SK-N-SH (cell line): ENCODE measurements at regions not wholly inside any gene's neighbourhood (a gene's known extent, or its start where the extent isn't known, plus 50 kb on each side); places are given as distances from the start of the nearest gene placed in this dataset.

Experiments
- CTCF ChIA-PET: fragments of 300-600, 350-600 bp; formaldehyde crosslinking; extraction: SDS; loops from one replicate; lab custom pipeline; 2021; lab: Yijun Ruan, JAX
- POLR2A ChIA-PET: fragments of 350-600 bp; sonication (Branson Sonifier 250); formaldehyde crosslinking; extraction: SDS; loops from one replicate; lab custom pipeline; 2020; ENCODE audit warnings: antibody characterized with exemption, inconsistent platforms; lab: Yijun Ruan, JAX
- DNase-seq: peaks from one replicate; pipeline ENCODE4 v3.0.0; 2012
- H2AFZ ChIP-seq: fragments of 200-600 bp; sonication (generic); 2 replicates; pipeline ENCODE4 v1.8.1; 2016; ENCODE audit warnings: antibody characterized with exemption, mild to moderate bottlenecking, low read depth
- H3F3A ChIP-seq: fragments of 200-600 bp; sonication (generic); replicated peaks from 2 replicates; pipeline ENCODE3; 2016; ENCODE audit warnings: antibody characterized with exemption, mild to moderate bottlenecking; ENCODE audit not compliant: insufficient read depth
- H3K27ac ChIP-seq, 2 experiments: fragments of 200-500 bp in 1 of 2; fragments of 200-600 bp in 1 of 2; sonication (Bioruptor generic) in 1 of 2; sonication (generic), shearing (Covaris generic) in 1 of 2; 2 replicates each; pipeline versions ENCODE4 v1.5.1 to v1.6.1; 2014 to 2016; ENCODE audit warnings: low read depth in 2 of 2, inconsistent platforms in 1 of 2, low read length in 1 of 2, mild to moderate bottlenecking in 1 of 2, mixed read lengths in 1 of 2
- H3K27me3 ChIP-seq: fragments of 200-600 bp; sonication (generic), shearing (Covaris generic); 2 replicates; pipeline ENCODE4 v1.6.1; 2016; ENCODE audit warnings: mixed run types; ENCODE audit not compliant: insufficient read depth
- H3K36me3 ChIP-seq, 2 experiments: fragments of 200-500 bp in 1 of 2; fragments of 200-600 bp in 1 of 2; sonication (Bioruptor generic) in 1 of 2; sonication (generic) in 1 of 2; replicated peaks in 1 of 2; 2 replicates each; pipeline versions ENCODE3 to v1.5.1; 2014 to 2016; ENCODE audit warnings: low read length in 1 of 2, mild to moderate bottlenecking in 1 of 2; ENCODE audit not compliant: insufficient read depth in 2 of 2, control insufficient read depth in 1 of 2
- H3K4me1 ChIP-seq, 2 experiments: fragments of 200-500 bp in 1 of 2; fragments of 200-600 bp in 1 of 2; sonication (Bioruptor generic) in 1 of 2; sonication (generic), shearing (Covaris generic) in 1 of 2; 2 replicates each; pipeline versions ENCODE4 v1.5.1 to v1.6.1; 2014 to 2016; ENCODE audit warnings: low read depth in 1 of 2, low read length in 1 of 2, mixed run types in 1 of 2; ENCODE audit not compliant: insufficient read depth in 2 of 2, control insufficient read depth in 1 of 2
- H3K4me2 ChIP-seq: fragments of 200-600 bp; sonication (generic), shearing (Covaris generic); 2 replicates; pipeline ENCODE4 v1.6.1; 2017; ENCODE audit warnings: mixed run types
- H3K4me3 ChIP-seq, 2 experiments: fragments of 200-500 bp in 1 of 2; fragments of 200-600 bp in 1 of 2; sonication (Bioruptor generic) in 1 of 2; sonication (generic), shearing (Covaris generic) in 1 of 2; 2 replicates each; pipeline versions ENCODE4 v1.5.1 to v1.8.1; 2014 to 2016; ENCODE audit warnings: low read depth in 2 of 2, inconsistent platforms in 1 of 2, low read length in 1 of 2, mild to moderate bottlenecking in 1 of 2, mixed read lengths in 1 of 2, moderate library complexity in 1 of 2
- H3K79me2 ChIP-seq: fragments of 200-600 bp; sonication (generic); 2 replicates; pipeline ENCODE4 v1.8.1; 2017; ENCODE audit warnings: mild to moderate bottlenecking; ENCODE audit not compliant: insufficient read depth
- H3K9ac ChIP-seq: fragments of 200-600 bp; sonication (generic); 2 replicates; pipeline ENCODE4 v1.6.1; 2017; ENCODE audit warnings: mixed run types
- H3K9me2 ChIP-seq: fragments of 200-600 bp; sonication (generic); 2 replicates; pipeline ENCODE4 v1.6.1; 2017; ENCODE audit warnings: mixed run types
- H3K9me3 ChIP-seq: fragments of 200-600 bp; sonication (generic); 2 replicates; pipeline ENCODE4 v1.6.1; 2017; ENCODE audit warnings: mixed run types, mild to moderate bottlenecking, moderate library complexity
- H4K20me1 ChIP-seq: fragments of 200-600 bp; sonication (generic); 2 replicates; pipeline ENCODE4 v1.6.1; 2017; ENCODE audit warnings: mild to moderate bottlenecking, mixed run types; ENCODE audit not compliant: insufficient read depth
- ELF1 ChIP-seq: IDR thresholded peaks from 2 replicates; pipeline ENCODE4 v1.4.0; 2012
- EP300 ChIP-seq, 2 experiments: IDR thresholded peaks; 2 replicates each; pipeline versions ENCODE4 v1.4.0 to v1.6.1; 2012; ENCODE audit warnings: borderline replicate concordance in 1 of 2, low read depth in 1 of 2, low read length in 1 of 2
- EZH2phosphoT487 ChIP-seq: fragments of 200-600 bp; sonication (generic); IDR thresholded peaks from 2 replicates; pipeline ENCODE4 v1.6.1; 2017; ENCODE audit warnings: low read depth, mixed run types, mild to moderate bottlenecking, antibody characterized with exemption, moderate library complexity, borderline replicate concordance
- FOSL2 ChIP-seq: IDR thresholded peaks from 2 replicates; pipeline ENCODE4 v1.4.0; 2012; ENCODE audit warnings: low read depth, mild to moderate bottlenecking, moderate library complexity, borderline replicate concordance
- FOXJ3 ChIP-seq: sonication (generic); formaldehyde crosslinking; IDR thresholded peaks from 2 replicates; pipeline ENCODE4 v1.5.1; 2020; ENCODE audit warnings: mild to moderate bottlenecking, missing genetic modification reagents
- GABPA ChIP-seq: IDR thresholded peaks from 2 replicates; pipeline ENCODE4 v1.4.0; 2012; ENCODE audit warnings: low read depth, mild to moderate bottlenecking
- MEF2A ChIP-seq: IDR thresholded peaks from 2 replicates; pipeline ENCODE4 v1.4.0; 2012; ENCODE audit warnings: low read depth, borderline replicate concordance
- NFIC ChIP-seq: IDR thresholded peaks from 2 replicates; pipeline ENCODE4 v1.4.0; 2012; ENCODE audit warnings: borderline replicate concordance
- NRF1 ChIP-seq: IDR thresholded peaks from 2 replicates; pipeline ENCODE4 v1.6.1; 2012; ENCODE audit warnings: low read depth, mild to moderate bottlenecking, low read length
- RAD21 ChIP-seq: IDR thresholded peaks from 2 replicates; pipeline ENCODE4 v1.6.1; 2012; ENCODE audit warnings: mild to moderate bottlenecking, low read length
- RCOR1 ChIP-seq: fragments of 150-350 bp; IDR thresholded peaks from 2 replicates; pipeline ENCODE4 v1.6.1; 2017; ENCODE audit warnings: antibody characterized with exemption, low read length
- RXRA ChIP-seq: IDR thresholded peaks from 2 replicates; pipeline ENCODE4 v1.4.0; 2012; ENCODE audit warnings: low read depth, mild to moderate bottlenecking, borderline replicate concordance
- TEAD4 ChIP-seq: IDR thresholded peaks from 2 replicates; pipeline ENCODE4 v1.4.0; 2012; ENCODE audit warnings: mild to moderate bottlenecking, borderline replicate concordance; ENCODE audit not compliant: insufficient read depth
- USF1 ChIP-seq: IDR thresholded peaks from 2 replicates; pipeline ENCODE4 v1.4.0; 2012; ENCODE audit warnings: low read depth, borderline replicate concordance
- YY1 ChIP-seq: IDR thresholded peaks from 2 replicates; pipeline ENCODE4 v1.4.0; 2012; ENCODE audit warnings: low read depth, mild to moderate bottlenecking
- ZBTB33 ChIP-seq: IDR thresholded peaks from 2 replicates; pipeline ENCODE4 v1.4.0; 2012; ENCODE audit warnings: low read depth, borderline replicate concordance
- WGBS: methylation state at CpG from one replicate; pipeline ENCODE4 v1.1.6; 2017; ENCODE audit warnings: low lambda C conversion rate; 5-methylcytosine and 5-hydroxymethylcytosine counted together
- TF ChIP-seq, protein P1 (sequence below): fragments of 150-350 bp; IDR thresholded peaks from 2 replicates; pipeline ENCODE4 v1.6.1; 2016; ENCODE audit warnings: mild to moderate bottlenecking, low read depth, low read length
- TF ChIP-seq, protein P2 (sequence below): IDR thresholded peaks from 2 replicates; pipeline ENCODE4; 2012
- TF ChIP-seq, protein P3 (sequence below): IDR thresholded peaks from 2 replicates; pipeline ENCODE4 v1.6.1; 2012; ENCODE audit warnings: mild to moderate bottlenecking, low read depth, low read length, moderate library complexity

GRCh38 chr7:106740806-106741205 lies 79.8 kb upstream of the CCDC71L start:
- Histone ChIP-seq H3K4me1 (peaks cover 5% of the 10 kb centered on the region in 2 experiments; a peak in 3 of 4 replicates), H3K4me3 (no peak overlapping the region), H3K4me2 (no peak overlapping the region), H3F3A (no peaks in the 10 kb centered on the region), H3K27me3 (no peaks in the 10 kb centered on the region), H3K36me3 (peaks cover 0 to 2% of the 10 kb centered on the region in 2 experiments), H3K27ac (no peak overlapping the region), H3K9me3 (no peaks in the 10 kb centered on the region), H4K20me1 (no peaks in the 10 kb centered on the region), H3K9me2 (no peaks in the 10 kb centered on the region), H2AFZ (no peak overlapping the region), H3K9ac (no peak overlapping the region), H3K79me2 (no peaks in the 10 kb centered on the region)
- no peak for TF ChIP-seq NFIC
- no peak for TF ChIP-seq TEAD4
- no peak for TF ChIP-seq RXRA
- no peak for TF ChIP-seq NRF1
- TF ChIP-seq FOXJ3 (CRISPR knock-in tag), result no peak
- no peak for TF ChIP-seq USF1
- no peak for TF ChIP-seq RCOR1
- ChIA-PET POLR2A (no interaction called here), CTCF (interaction anchor here (0.7 to 2.5 kb wide), 4 partner anchors 81 to 955 kb away, joined by 3 to 7 read pairs (median 4); partner anchors contain the start of gene CCDC71L)
- 90% methylated on average over 5 of the region's 5 CpGs for WGBS
- no peak for DNase-seq

DNA sequence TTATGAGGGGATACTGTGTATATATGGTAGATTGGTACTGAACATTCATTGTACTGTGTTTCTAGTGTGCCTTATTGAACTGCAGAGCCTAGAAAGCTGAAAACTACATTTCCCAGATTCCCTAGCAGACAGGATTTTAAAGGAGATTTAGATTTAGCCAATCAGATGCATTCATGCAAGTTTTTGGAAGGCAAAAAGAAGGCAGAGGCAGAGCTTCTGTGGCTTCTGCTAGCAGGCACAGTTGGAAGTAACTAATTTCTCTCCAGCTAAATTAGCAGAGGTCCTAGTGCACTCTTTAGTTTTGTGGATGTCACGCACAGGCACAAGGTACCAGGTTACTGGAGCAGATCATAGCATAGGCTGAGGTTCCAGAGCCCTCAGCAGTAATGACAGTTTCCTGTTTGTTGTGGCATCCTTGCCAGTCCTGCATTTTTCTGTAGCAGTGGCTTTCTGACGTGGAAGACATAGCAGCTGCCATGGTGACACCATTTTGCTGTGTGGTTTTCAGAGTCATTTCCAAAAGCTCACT lies 83.7 kb upstream of the CCDC71L start:
- no peaks in the 10 kb centered on the region for H3K27me3 ChIP-seq
- CTCF ChIA-PET, result interaction anchor here (1.0 to 2.1 kb wide), 7 partner anchors 9 to 202 kb away, joined by 3 to 10 read pairs (median 4); no protein-coding TSS in a partner anchor
- H3K27ac ChIP-seq, result no peak overlapping the region
- no peaks in the 10 kb centered on the region for H3F3A ChIP-seq
- H3K4me3 ChIP-seq, result no peak overlapping the region
- H3K36me3 ChIP-seq, result no peaks in the 10 kb centered on the region
- no peaks in the 10 kb centered on the region for H4K20me1 ChIP-seq
- H3K9me3 ChIP-seq, result no peaks in the 10 kb centered on the region
- no peak overlapping the region for H3K4me2 ChIP-seq
- peak overlapping the region; percentile 57; the same call in 1 of the 2 replicates for H2AFZ ChIP-seq
- POLR2A ChIA-PET, result no interaction called here
- no peaks in the 10 kb centered on the region for H3K9me2 ChIP-seq
- peaks cover 0 to 3% of the 10 kb centered on the region in 2 experiments; a peak in 1 of 4 replicates for H3K4me1 ChIP-seq
- no peak overlapping the region for H3K9ac ChIP-seq
- 80% methylated on average over 2 of the region's 2 CpGs for WGBS
- DNase-seq, result no peak
- H3K79me2 ChIP-seq, result no peaks in the 10 kb centered on the region
- TF ChIP-seq TEAD4 (no peak), MEF2A (no peak), NRF1 (no peak), FOSL2 (no peak), YY1 (no peak), EP300 (IDR thresholded peaks at IDR 0.05; ENCODE audit: borderline replicate concordance in 1 of 2, low read depth in 1 of 2, low read length in 1 of 2) (no peak), RCOR1 (no peak), GABPA (no peak), RAD21 (no peak), ZBTB33 (no peak), EZH2phosphoT487 (no peak), ELF1 (no peak)
- TF ChIP-seq, protein P1, sequence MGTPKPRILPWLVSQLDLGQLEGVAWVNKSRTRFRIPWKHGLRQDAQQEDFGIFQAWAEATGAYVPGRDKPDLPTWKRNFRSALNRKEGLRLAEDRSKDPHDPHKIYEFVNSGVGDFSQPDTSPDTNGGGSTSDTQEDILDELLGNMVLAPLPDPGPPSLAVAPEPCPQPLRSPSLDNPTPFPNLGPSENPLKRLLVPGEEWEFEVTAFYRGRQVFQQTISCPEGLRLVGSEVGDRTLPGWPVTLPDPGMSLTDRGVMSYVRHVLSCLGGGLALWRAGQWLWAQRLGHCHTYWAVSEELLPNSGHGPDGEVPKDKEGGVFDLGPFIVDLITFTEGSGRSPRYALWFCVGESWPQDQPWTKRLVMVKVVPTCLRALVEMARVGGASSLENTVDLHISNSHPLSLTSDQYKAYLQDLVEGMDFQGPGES, result no peak
- TF ChIP-seq, protein P2, sequence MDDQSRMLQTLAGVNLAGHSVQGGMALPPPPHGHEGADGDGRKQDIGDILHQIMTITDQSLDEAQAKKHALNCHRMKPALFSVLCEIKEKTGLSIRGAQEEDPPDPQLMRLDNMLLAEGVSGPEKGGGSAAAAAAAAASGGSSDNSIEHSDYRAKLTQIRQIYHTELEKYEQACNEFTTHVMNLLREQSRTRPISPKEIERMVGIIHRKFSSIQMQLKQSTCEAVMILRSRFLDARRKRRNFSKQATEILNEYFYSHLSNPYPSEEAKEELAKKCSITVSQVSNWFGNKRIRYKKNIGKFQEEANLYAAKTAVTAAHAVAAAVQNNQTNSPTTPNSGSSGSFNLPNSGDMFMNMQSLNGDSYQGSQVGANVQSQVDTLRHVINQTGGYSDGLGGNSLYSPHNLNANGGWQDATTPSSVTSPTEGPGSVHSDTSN, result no peak
- TF ChIP-seq, protein P3, sequence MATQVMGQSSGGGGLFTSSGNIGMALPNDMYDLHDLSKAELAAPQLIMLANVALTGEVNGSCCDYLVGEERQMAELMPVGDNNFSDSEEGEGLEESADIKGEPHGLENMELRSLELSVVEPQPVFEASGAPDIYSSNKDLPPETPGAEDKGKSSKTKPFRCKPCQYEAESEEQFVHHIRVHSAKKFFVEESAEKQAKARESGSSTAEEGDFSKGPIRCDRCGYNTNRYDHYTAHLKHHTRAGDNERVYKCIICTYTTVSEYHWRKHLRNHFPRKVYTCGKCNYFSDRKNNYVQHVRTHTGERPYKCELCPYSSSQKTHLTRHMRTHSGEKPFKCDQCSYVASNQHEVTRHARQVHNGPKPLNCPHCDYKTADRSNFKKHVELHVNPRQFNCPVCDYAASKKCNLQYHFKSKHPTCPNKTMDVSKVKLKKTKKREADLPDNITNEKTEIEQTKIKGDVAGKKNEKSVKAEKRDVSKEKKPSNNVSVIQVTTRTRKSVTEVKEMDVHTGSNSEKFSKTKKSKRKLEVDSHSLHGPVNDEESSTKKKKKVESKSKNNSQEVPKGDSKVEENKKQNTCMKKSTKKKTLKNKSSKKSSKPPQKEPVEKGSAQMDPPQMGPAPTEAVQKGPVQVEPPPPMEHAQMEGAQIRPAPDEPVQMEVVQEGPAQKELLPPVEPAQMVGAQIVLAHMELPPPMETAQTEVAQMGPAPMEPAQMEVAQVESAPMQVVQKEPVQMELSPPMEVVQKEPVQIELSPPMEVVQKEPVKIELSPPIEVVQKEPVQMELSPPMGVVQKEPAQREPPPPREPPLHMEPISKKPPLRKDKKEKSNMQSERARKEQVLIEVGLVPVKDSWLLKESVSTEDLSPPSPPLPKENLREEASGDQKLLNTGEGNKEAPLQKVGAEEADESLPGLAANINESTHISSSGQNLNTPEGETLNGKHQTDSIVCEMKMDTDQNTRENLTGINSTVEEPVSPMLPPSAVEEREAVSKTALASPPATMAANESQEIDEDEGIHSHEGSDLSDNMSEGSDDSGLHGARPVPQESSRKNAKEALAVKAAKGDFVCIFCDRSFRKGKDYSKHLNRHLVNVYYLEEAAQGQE, result no peak
